Ishikawa (cell line): ENCODE measurements at regions not wholly inside any gene's neighbourhood (a gene's known extent, or its start where the extent isn't known, plus 50 kb on each side); places are given as distances from the start of the nearest gene placed in this dataset.

Experiments used
- CEBPB ChIP-seq: IDR thresholded peaks from 2 replicates; pipeline ENCODE4 v1.6.1; 2012
- CREB1 ChIP-seq: IDR thresholded peaks from 2 replicates; pipeline ENCODE4 v1.6.1; 2012; ENCODE audit warnings: low read depth
- EGR1 ChIP-seq: IDR thresholded peaks from 2 replicates; pipeline ENCODE4 v1.6.1; 2012
- EP300 ChIP-seq: IDR thresholded peaks from 2 replicates; pipeline ENCODE4 v1.6.1; 2012; ENCODE audit warnings: borderline replicate concordance
- FOXM1 ChIP-seq: IDR thresholded peaks from 2 replicates; pipeline ENCODE4 v1.6.1; 2012; ENCODE audit warnings: low read depth, borderline replicate concordance
- MAX ChIP-seq: IDR thresholded peaks from 2 replicates; pipeline ENCODE4 v1.6.1; 2012
- NFIC ChIP-seq: IDR thresholded peaks from 2 replicates; pipeline ENCODE4 v1.6.1; 2012
- RAD21 ChIP-seq: IDR thresholded peaks from 2 replicates; pipeline ENCODE4 v1.6.1; 2012; ENCODE audit warnings: low read depth
- REST ChIP-seq: IDR thresholded peaks from 2 replicates; pipeline ENCODE4 v1.6.1; 2012; ENCODE audit warnings: low read depth, mild to moderate bottlenecking
- TAF1 ChIP-seq: IDR thresholded peaks from 2 replicates; pipeline ENCODE4 v1.6.1; 2012; ENCODE audit warnings: low read depth, mild to moderate bottlenecking
- TCF12 ChIP-seq: IDR thresholded peaks from 2 replicates; pipeline ENCODE4 v1.6.1; 2012; ENCODE audit warnings: low read depth
- TEAD4 ChIP-seq: IDR thresholded peaks from 2 replicates; pipeline ENCODE4 v1.6.1; 2012
- USF1 ChIP-seq: IDR thresholded peaks from 2 replicates; pipeline ENCODE4 v1.6.1; 2012
- YY1 ChIP-seq: IDR thresholded peaks from 2 replicates; pipeline ENCODE4 v1.6.1; 2012; ENCODE audit warnings: low read depth
- ZBTB7A ChIP-seq: IDR thresholded peaks from 2 replicates; pipeline ENCODE4 v1.6.1; 2012; ENCODE audit warnings: low read depth

- TF ChIP-seq TAF1 (no peak), ZBTB7A (no peak), EP300 (no peak), CEBPB (no peak), TCF12 (no peak), EGR1 (no peak), YY1 (no peak), CREB1 (no peak), TEAD4 (no peak), RAD21 (no peak), USF1 (no peak), NFIC (no peak), FOXM1 (no peak), REST (no peak), MAX (no peak)
These were observed 278.3 kb downstream of the EIPR1 start for GRCh38 chr2:3099145-3099859.

- no peak for TF ChIP-seq EP300
- TF ChIP-seq NFIC = no peak
- no peak for TF ChIP-seq TCF12
- no peak for TF ChIP-seq RAD21
- TF ChIP-seq FOXM1 = no peak
These were observed 279.4 kb downstream of the EIPR1 start for GRCh38 chr2:3098231-3098630.

- TF ChIP-seq TAF1 (no peak), CREB1 (no peak), EP300 (no peak), TEAD4 (no peak), USF1 (no peak), ZBTB7A (no peak), EGR1 (no peak), MAX (no peak), REST (no peak), TCF12 (no peak), NFIC (no peak), FOXM1 (no peak), YY1 (no peak), RAD21 (no peak), CEBPB (no peak)
These were observed 279.8 kb downstream of the EIPR1 start for GRCh38 chr2:3097804-3098203.

GRCh38 chr2:3094999-3095958 is 282.3 kb downstream of the EIPR1 start:
- TF ChIP-seq EP300 (no peak), REST (no peak), EGR1 (no peak), NFIC (no peak), TEAD4 (no peak), USF1 (no peak), CREB1 (no peak), RAD21 (no peak), TCF12 (no peak), CEBPB (no peak), MAX (no peak), TAF1 (no peak)
